MCF 10A (cell line): ENCODE measurements at regions not wholly inside any gene's neighbourhood (a gene's known extent, or its start where the extent isn't known, plus 50 kb on each side); places are given as distances from the start of the nearest gene placed in this dataset.

Experiments used
- BruUV-seq: library from RNA; stranded (reverse); fragments of 400-500 nt; replicated peaks from 2 replicates; lab custom pipeline; 2021; lab: Mats Ljungman, UMichigan
- CTCF ChIA-PET: fragments of 300-600 bp; sonication (Branson Sonifier 250); formaldehyde crosslinking; extraction: SDS; loops from one replicate; lab custom pipeline; 2021; ENCODE audit warnings: antibody characterized with exemption, inconsistent platforms; lab: Yijun Ruan, JAX
- POLR2A ChIA-PET: fragments of 300-600, 350-650 bp; sonication (Branson Sonifier 250); formaldehyde crosslinking; extraction: SDS; loops from one replicate; lab custom pipeline; 2020; ENCODE audit warnings: antibody characterized with exemption, inconsistent platforms; lab: Yijun Ruan, JAX
- DNase-seq: peaks from one replicate; pipeline ENCODE4 v3.0.0-alpha.2; 2018; ENCODE audit not compliant: unreplicated experiment
- H3K27ac Mint-ChIP-seq: one replicate; pipeline ENCODE4 v1.8.0; 2022; ENCODE audit warnings: mild to moderate bottlenecking, low read depth, mixed read lengths; ENCODE audit not compliant: unreplicated experiment
- H3K27me3 Mint-ChIP-seq: one replicate; pipeline ENCODE4 v1.8.0; 2022; ENCODE audit warnings: mixed read lengths; ENCODE audit not compliant: insufficient read depth, unreplicated experiment
- H3K36me3 Mint-ChIP-seq: one replicate; pipeline ENCODE4 v1.8.0; 2022; ENCODE audit warnings: mild to moderate bottlenecking, moderate library complexity, mixed read lengths; ENCODE audit not compliant: insufficient read depth, unreplicated experiment
- H3K4me1 Mint-ChIP-seq: one replicate; pipeline ENCODE4 v1.8.0; 2022; ENCODE audit warnings: mixed read lengths; ENCODE audit not compliant: insufficient read depth, unreplicated experiment
- H3K4me3 Mint-ChIP-seq: one replicate; pipeline ENCODE4 v1.8.0; 2022; ENCODE audit warnings: mild to moderate bottlenecking, moderate library complexity, mixed read lengths; ENCODE audit not compliant: unreplicated experiment
- H3K9me3 Mint-ChIP-seq: one replicate; pipeline ENCODE4 v1.8.0; 2022; ENCODE audit warnings: mixed read lengths; ENCODE audit not compliant: unreplicated experiment
- CTCF ChIP-seq: fragments of 200-600 bp; IDR thresholded peaks from one replicate; pipeline ENCODE4 v1.8.0; 2022; ENCODE audit warnings: antibody characterized with exemption, mild to moderate bottlenecking; ENCODE audit not compliant: unreplicated experiment
- intact Hi-C: fragments of 100-400 bp; cut with micrococcal nuclease; formaldehyde crosslinking; loops from 2 replicates; pipeline ENCODE4 v1.14.1; 2022

GRCh38 chr18:59822612-59823550, 76.9 kb upstream of the PMAIP1 start:
- no TSS peak for BruUV-seq
- intact Hi-C loops: loop anchor here (1.0 to 10.0 kb wide), 7 partner anchors 40 to 574 kb away; partner anchors contain the start of gene CCBE1
- TF ChIP-seq CTCF: no peak
- CTCF ChIA-PET: interaction anchor here (0.6 to 8.7 kb wide), 80 partner anchors 9 to 1337 kb away, joined by 3 to 310 read pairs (median 5); partner anchors contain the start of genes CCBE1 and LMAN1
- Mint-ChIP-seq H3K27ac (no peak overlapping the region), H3K4me3 (no peak overlapping the region), H3K27me3 (no peaks in the 10 kb centered on the region), H3K9me3 (no peaks in the 10 kb centered on the region), H3K4me1 (peaks cover 4% of the 10 kb centered on the region), H3K36me3 (no peaks in the 10 kb centered on the region)
- no peak for DNase-seq
- POLR2A ChIA-PET: interaction anchor here (0.7 to 3.5 kb wide), 14 partner anchors 9 to 420 kb away, joined by 3 to 24 read pairs (median 3); partner anchors contain the start of gene CCBE1

GRCh38 chr18:59821983-59822382, 77.8 kb upstream of the PMAIP1 start:
- no peak overlapping the region for H3K4me3 Mint-ChIP-seq
- H3K4me1 Mint-ChIP-seq: peaks cover 4% of the 10 kb centered on the region
- no TSS peak for BruUV-seq
- TF ChIP-seq CTCF: no peak
- H3K9me3 Mint-ChIP-seq: no peaks in the 10 kb centered on the region
- intact Hi-C loops: loop anchor here (2.0 to 10.0 kb wide), 3 partner anchors 77 to 573 kb away; no protein-coding TSS in a partner anchor
- no peak overlapping the region for H3K27ac Mint-ChIP-seq
- ChIA-PET POLR2A (interaction anchor here (0.7 to 3.5 kb wide), 5 partner anchors 125 to 420 kb away, joined by 3 to 24 read pairs (median 3); partner anchors contain the start of gene CCBE1), CTCF (interaction anchor here (0.6 to 8.7 kb wide), 22 partner anchors 9 to 464 kb away, joined by 3 to 310 read pairs (median 15); partner anchors contain the start of gene CCBE1)
- no peak for DNase-seq
- H3K36me3 Mint-ChIP-seq: peaks cover 2% of the 10 kb centered on the region
- H3K27me3 Mint-ChIP-seq: no peaks in the 10 kb centered on the region

- ChIA-PET POLR2A (interaction anchor here (3.5 kb wide), 1 partner anchor 124 kb away, joined by 17 read pairs; the partner anchor contains the start of gene CCBE1), CTCF (interaction anchor here (1.9 to 8.7 kb wide), 4 partner anchors 123 to 360 kb away, joined by 10 to 227 read pairs (median 44); partner anchors contain the start of gene CCBE1)
- Mint-ChIP-seq H3K4me1 (peaks cover 4% of the 10 kb centered on the region), H3K4me3 (no peak overlapping the region), H3K9me3 (no peaks in the 10 kb centered on the region), H3K27ac (no peak overlapping the region), H3K27me3 (no peaks in the 10 kb centered on the region), H3K36me3 (peaks cover 5% of the 10 kb centered on the region)
- intact Hi-C loops: loop anchor here (5.0 to 10.0 kb wide), 2 partner anchors 76 to 418 kb away; no protein-coding TSS in a partner anchor
- no peak for TF ChIP-seq CTCF
- no TSS peak for BruUV-seq
- DNase-seq: no peak
These were observed 79.1 kb upstream of the PMAIP1 start for GRCh38 chr18:59820663-59821062.

GRCh38 chr18:59818769-59819168, 81.0 kb upstream of the PMAIP1 start:
- H3K4me1 Mint-ChIP-seq: peaks cover 9% of the 10 kb centered on the region

More at GRCh38 chr18:59818769-59819168, 81.0 kb upstream of the PMAIP1 start:
- Mint-ChIP-seq H3K27me3 (no peaks in the 10 kb centered on the region), H3K9me3 (no peaks in the 10 kb centered on the region), H3K36me3 (peaks cover 5% of the 10 kb centered on the region), H3K4me3 (no peak overlapping the region), H3K27ac (no peak overlapping the region)
- DNase-seq: no peak
- POLR2A ChIA-PET: interaction anchor here (0.6 kb wide), 1 partner anchor 64 kb away, joined by 3 read pairs; no protein-coding TSS in a partner anchor
- TF ChIP-seq CTCF: no peak
- CTCF ChIA-PET: interaction anchor here (0.6 to 2.3 kb wide), 11 partner anchors 10 to 362 kb away, joined by 3 to 11 read pairs (median 3); partner anchors contain the start of gene CCBE1
- BruUV-seq: no TSS peak
- intact Hi-C loops: no loop called here
